NB4 (cell line): ENCODE measurements at regions not wholly inside any gene's neighbourhood (a gene's known extent, or its start where the extent isn't known, plus 50 kb on each side); places are given as distances from the start of the nearest gene placed in this dataset.

Experiments
- CTCF ChIP-seq: IDR thresholded peaks from one replicate; pipeline ENCODE4 v1.5.1; 2012; ENCODE audit warnings: low read depth, low read length
- POLR2A ChIP-seq: IDR thresholded peaks from 2 replicates; pipeline ENCODE4 v1.6.1; 2011; ENCODE audit warnings: mild to moderate bottlenecking; ENCODE audit not compliant: insufficient read length; ENCODE audit errors: extremely low read depth
- TF ChIP-seq, protein P1 (sequence below): IDR thresholded peaks from 2 replicates; pipeline ENCODE4 v1.6.1; 2011; ENCODE audit warnings: low read depth, low read length

GRCh38 chr12:92601176-92601575, 101.6 kb upstream of the PLEKHG7 start:
- TF ChIP-seq CTCF (no peak), POLR2A (no peak)
- TF ChIP-seq, protein P1, sequence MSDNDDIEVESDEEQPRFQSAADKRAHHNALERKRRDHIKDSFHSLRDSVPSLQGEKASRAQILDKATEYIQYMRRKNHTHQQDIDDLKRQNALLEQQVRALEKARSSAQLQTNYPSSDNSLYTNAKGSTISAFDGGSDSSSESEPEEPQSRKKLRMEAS: no peak
